ENCODE measurements at regions not wholly inside any gene's neighbourhood (a gene's known extent, or its start where the extent isn't known, plus 50 kb on each side); places are given as distances from the start of the nearest gene placed in this dataset.

GRCh38 chr11:45456686-45457085 is 170.5 kb upstream of the SYT13 start:
- no peak for TF ChIP-seq CTCF (IDR thresholded peaks at IDR 0.05)
- no peak for TF ChIP-seq POLR2A (IDR thresholded peaks at IDR 0.05)

All from stomach (tissue), 4 donors.